ENCODE measurements at regions not wholly inside any gene's neighbourhood (a gene's known extent, or its start where the extent isn't known, plus 50 kb on each side); places are given as distances from the start of the nearest gene placed in this dataset.

- no peaks in the 10 kb centered on the region for H3K36me3 ChIP-seq
- no peak overlapping the region for H3K27ac ChIP-seq
- DNase-seq (ENCODE audit: low spot score) = no peak
- 96% methylated on average over 3 of the region's 3 CpGs for WGBS
- H3K9me3 ChIP-seq = no peaks in the 10 kb centered on the region
- intact Hi-C loops (cut with DNase I) = no loop called here
- no peak for TF ChIP-seq POLR2A (IDR thresholded peaks at IDR 0.05)
- no peak for TF ChIP-seq POLR2AphosphoS5 (IDR thresholded peaks at IDR 0.05)
- TF ChIP-seq, protein P1, sequence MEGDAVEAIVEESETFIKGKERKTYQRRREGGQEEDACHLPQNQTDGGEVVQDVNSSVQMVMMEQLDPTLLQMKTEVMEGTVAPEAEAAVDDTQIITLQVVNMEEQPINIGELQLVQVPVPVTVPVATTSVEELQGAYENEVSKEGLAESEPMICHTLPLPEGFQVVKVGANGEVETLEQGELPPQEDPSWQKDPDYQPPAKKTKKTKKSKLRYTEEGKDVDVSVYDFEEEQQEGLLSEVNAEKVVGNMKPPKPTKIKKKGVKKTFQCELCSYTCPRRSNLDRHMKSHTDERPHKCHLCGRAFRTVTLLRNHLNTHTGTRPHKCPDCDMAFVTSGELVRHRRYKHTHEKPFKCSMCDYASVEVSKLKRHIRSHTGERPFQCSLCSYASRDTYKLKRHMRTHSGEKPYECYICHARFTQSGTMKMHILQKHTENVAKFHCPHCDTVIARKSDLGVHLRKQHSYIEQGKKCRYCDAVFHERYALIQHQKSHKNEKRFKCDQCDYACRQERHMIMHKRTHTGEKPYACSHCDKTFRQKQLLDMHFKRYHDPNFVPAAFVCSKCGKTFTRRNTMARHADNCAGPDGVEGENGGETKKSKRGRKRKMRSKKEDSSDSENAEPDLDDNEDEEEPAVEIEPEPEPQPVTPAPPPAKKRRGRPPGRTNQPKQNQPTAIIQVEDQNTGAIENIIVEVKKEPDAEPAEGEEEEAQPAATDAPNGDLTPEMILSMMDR (IDR thresholded peaks at IDR 0.05) = no peak
- H3K4me3 ChIP-seq = no peak overlapping the region
- H3K27me3 ChIP-seq (replicated peaks; ENCODE audit: insufficient read depth) = no peaks in the 10 kb centered on the region
- H3K4me1 ChIP-seq (replicated peaks) = no peaks in the 10 kb centered on the region
Measured at GRCh38 chr2:142684667-142685066, 192.8 kb upstream of the KYNU start.

GRCh38 chr2:142682528-142682927 lies 194.9 kb upstream of the KYNU start:
- no peak for DNase-seq (ENCODE audit: low spot score)
- no peak for TF ChIP-seq POLR2A (IDR thresholded peaks at IDR 0.05)
- TF ChIP-seq, protein P1 (IDR thresholded peaks at IDR 0.05) = peak in 2 of 4 experiments; percentile 9 to 18

GRCh38 chr2:142681952-142682351 lies 195.5 kb upstream of the KYNU start:
- Histone ChIP-seq H3K27me3 (replicated peaks; ENCODE audit: insufficient read depth) (no peaks in the 10 kb centered on the region), H3K27ac (no peak overlapping the region), H3K4me1 (replicated peaks) (no peaks in the 10 kb centered on the region), H3K4me3 (no peak overlapping the region), H3K36me3 (no peaks in the 10 kb centered on the region), H3K9me3 (no peaks in the 10 kb centered on the region)
- intact Hi-C loops (cut with DNase I) = loop anchor here (2.0 kb wide), 1 partner anchor 299 kb away; no protein-coding TSS in a partner anchor
- WGBS = 55% methylated on average over 1 of the region's 1 CpG
- DNase-seq (ENCODE audit: low spot score) = no peak
- TF ChIP-seq POLR2A (IDR thresholded peaks at IDR 0.05) (no peak), POLR2AphosphoS5 (IDR thresholded peaks at IDR 0.05) (no peak)
- TF ChIP-seq, protein P1 (IDR thresholded peaks at IDR 0.05) = no peak

More at GRCh38 chr2:142682528-142682927, 194.9 kb upstream of the KYNU start:
- Histone ChIP-seq H3K27me3 (replicated peaks; ENCODE audit: insufficient read depth) (no peaks in the 10 kb centered on the region), H3K27ac (no peak overlapping the region), H3K36me3 (no peaks in the 10 kb centered on the region), H3K4me3 (no peak overlapping the region), H3K9me3 (no peaks in the 10 kb centered on the region), H3K4me1 (replicated peaks) (no peaks in the 10 kb centered on the region)
- intact Hi-C loops (cut with DNase I) = loop anchor here (2.0 kb wide), 1 partner anchor 298 kb away; no protein-coding TSS in a partner anchor
- 92% methylated on average over 2 of the region's 2 CpGs for WGBS

DNA sequence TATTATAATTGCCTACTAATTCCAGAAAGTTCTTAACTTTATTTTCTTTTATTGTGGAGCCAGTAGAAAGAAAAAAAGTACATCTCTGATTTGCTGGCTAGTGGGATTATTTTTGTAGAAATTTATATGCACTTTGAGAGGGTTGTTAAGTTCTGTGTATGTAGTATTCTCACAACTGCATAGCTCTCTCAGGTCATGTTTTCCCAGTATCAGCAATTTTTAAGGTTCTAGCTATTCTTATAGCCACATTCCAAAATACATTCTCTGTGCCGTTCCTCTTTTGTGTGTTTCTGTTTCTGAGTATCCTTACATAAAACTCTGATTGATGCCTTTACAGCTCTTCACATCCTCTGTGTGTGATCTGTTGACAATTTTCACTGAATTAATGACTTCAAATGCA lies 199.3 kb upstream of the KYNU start:
- Histone ChIP-seq H3K36me3 (no peaks in the 10 kb centered on the region), H3K4me3 (no peak overlapping the region), H3K4me1 (replicated peaks) (no peaks in the 10 kb centered on the region), H3K27ac (no peak overlapping the region), H3K9me3 (no peaks in the 10 kb centered on the region), H3K27me3 (replicated peaks; ENCODE audit: insufficient read depth) (no peaks in the 10 kb centered on the region)
- no peak for DNase-seq (ENCODE audit: low spot score)
- TF ChIP-seq POLR2AphosphoS5 (IDR thresholded peaks at IDR 0.05) (no peak), POLR2A (IDR thresholded peaks at IDR 0.05) (no peak)
- 29% methylated on average over 1 of the region's 1 CpG for WGBS
- intact Hi-C loops (cut with DNase I) = no loop called here

DNA sequence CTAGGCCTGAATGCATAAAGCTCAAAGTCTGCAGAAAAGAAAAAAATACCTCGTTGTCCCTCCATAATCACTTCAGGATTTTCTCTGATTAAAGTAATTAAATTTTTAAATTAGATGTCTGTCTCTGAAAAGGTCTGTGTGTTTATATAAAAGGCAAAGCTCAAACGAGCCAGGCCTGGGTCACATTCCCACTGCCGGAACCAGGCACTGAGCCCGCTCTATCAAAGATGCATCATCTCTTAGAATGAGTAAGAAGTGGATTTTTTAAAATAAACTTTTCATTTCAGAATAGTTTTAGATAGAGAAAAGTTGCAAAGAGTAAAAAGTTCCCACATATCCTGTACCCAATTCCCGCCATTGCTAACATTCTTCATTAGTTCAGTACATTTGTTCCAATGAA lies 202.1 kb upstream of the KYNU start:
- DNase-seq (ENCODE audit: low spot score) = no peak
- H3K27ac ChIP-seq = no peak overlapping the region
- WGBS = 79% methylated on average over 5 of the region's 5 CpGs
- TF ChIP-seq POLR2A (IDR thresholded peaks at IDR 0.05) (no peak), POLR2AphosphoS5 (IDR thresholded peaks at IDR 0.05) (no peak)
- TF ChIP-seq, protein P1 (IDR thresholded peaks at IDR 0.05) = no peak
- H3K4me3 ChIP-seq = no peak overlapping the region
- no peaks in the 10 kb centered on the region for H3K27me3 ChIP-seq (replicated peaks; ENCODE audit: insufficient read depth)
- intact Hi-C loops (cut with DNase I) = no loop called here
- no peaks in the 10 kb centered on the region for H3K4me1 ChIP-seq (replicated peaks)
- no peaks in the 10 kb centered on the region for H3K9me3 ChIP-seq
- H3K36me3 ChIP-seq = no peaks in the 10 kb centered on the region
